ENCODE measurements at regions not wholly inside any gene's neighbourhood (a gene's known extent, or its start where the extent isn't known, plus 50 kb on each side); places are given as distances from the start of the nearest gene placed in this dataset.

GRCh38 chr16:86365513-86366273 lies 144.6 kb upstream of the FOXF1 start:
- peak; percentile 38 for DNase-seq (ENCODE audit: low read depth)

GRCh38 chr16:86366481-86366880 lies 143.8 kb upstream of the FOXF1 start:
- no peak for DNase-seq (ENCODE audit: low read depth)

GRCh38 chr16:86367291-86368072 lies 142.8 kb upstream of the FOXF1 start:
- DNase-seq (ENCODE audit: low read depth), result no peak

- no peak for DNase-seq (ENCODE audit: low read depth)
These were observed 142.1 kb upstream of the FOXF1 start for GRCh38 chr16:86368261-86368660.

- DNase-seq (ENCODE audit: low read depth), result no peak
These were observed 140.3 kb upstream of the FOXF1 start for GRCh38 chr16:86370062-86370461.

- DNase-seq (ENCODE audit: low read depth), result no peak
These were observed 139.1 kb upstream of the FOXF1 start for GRCh38 chr16:86371083-86371803.

- no peak for DNase-seq (ENCODE audit: low read depth)
These were observed 138.1 kb upstream of the FOXF1 start for GRCh38 chr16:86372193-86372592.

- no peak for DNase-seq (ENCODE audit: low read depth)
These were observed 136.9 kb upstream of the FOXF1 start for GRCh38 chr16:86373276-86373901.

GRCh38 chr16:86374603-86375130 lies 135.7 kb upstream of the FOXF1 start:
- DNase-seq (ENCODE audit: low read depth), result peak; percentile 22

- peak; percentile 76 for DNase-seq (ENCODE audit: low read depth)
These were observed 135.0 kb upstream of the FOXF1 start for GRCh38 chr16:86375364-86375763.

GRCh38 chr16:86375851-86376250 lies 134.5 kb upstream of the FOXF1 start:
- DNase-seq (ENCODE audit: low read depth), result no peak

- DNase-seq (ENCODE audit: low read depth), result no peak
These were observed 133.5 kb upstream of the FOXF1 start for GRCh38 chr16:86376837-86377236.

GRCh38 chr16:86377251-86378022 lies 132.9 kb upstream of the FOXF1 start:
- DNase-seq (ENCODE audit: low read depth), result no peak

- no peak for DNase-seq (ENCODE audit: low read depth)
These were observed 132.2 kb upstream of the FOXF1 start for GRCh38 chr16:86378128-86378527.

- no peak for DNase-seq (ENCODE audit: low read depth)
These were observed 131.4 kb upstream of the FOXF1 start for GRCh38 chr16:86378831-86379504.

GRCh38 chr16:86379505-86379846 lies 130.9 kb upstream of the FOXF1 start:
- DNase-seq (ENCODE audit: low read depth), result peak; percentile 70

GRCh38 chr16:86380030-86380429 lies 130.3 kb upstream of the FOXF1 start:
- DNase-seq (ENCODE audit: low read depth), result no peak

- no peak for DNase-seq (ENCODE audit: low read depth)
These were observed 128.8 kb upstream of the FOXF1 start for GRCh38 chr16:86381491-86381890.

GRCh38 chr16:86382067-86382773 lies 128.1 kb upstream of the FOXF1 start:
- DNase-seq (ENCODE audit: low read depth), result no peak

GRCh38 chr16:86382774-86383407 lies 127.4 kb upstream of the FOXF1 start:
- no peak for DNase-seq (ENCODE audit: low read depth)

Data from fibroblast of gingiva (primary cell).